SK-MEL-5 (cell line): ENCODE measurements at regions not wholly inside any gene's neighbourhood (a gene's known extent, or its start where the extent isn't known, plus 50 kb on each side); places are given as distances from the start of the nearest gene placed in this dataset.
"Not testable (repeated sequence)": the region's sequence is repeated elsewhere in the genome, so short reads cannot be mapped to it uniquely, and the experiment has no call there.

Experiments
- DNase-seq: peaks from one replicate; pipeline ENCODE4 v3.0.0-alpha.2; 2016; ENCODE audit warnings: low read depth, low spot score
- in situ Hi-C: cut with HindIII; loops from 2 replicates; pipeline ENCODE4 v1.10.0; 2016; ENCODE audit warnings: low sequenced_read_pairs, high pct_unique_total_duplicates, low pct_unique_long_range_greater_than_20kb

- in situ Hi-C loops = no loop called here
- peak; percentile 22 for DNase-seq
These were observed 107.6 kb upstream of the IPO9 start for GRCh38 chr1:201721082-201722049.

- no peak for DNase-seq
- in situ Hi-C loops = no loop called here
These were observed 104.8 kb upstream of the IPO9 start for GRCh38 chr1:201724039-201724765.

- no peak for DNase-seq
- in situ Hi-C loops = no loop called here
These were observed 104.2 kb upstream of the IPO9 start for GRCh38 chr1:201724766-201725118.

GRCh38 chr1:201726700-201727099 lies 102.3 kb upstream of the IPO9 start:
- DNase-seq = no peak
- in situ Hi-C loops = no loop called here

GRCh38 chr1:201728731-201729130 lies 100.2 kb upstream of the IPO9 start:
- in situ Hi-C loops = no loop called here
- no peak for DNase-seq

GRCh38 chr1:201729973-201730608 lies 98.9 kb upstream of the IPO9 start:
- no peak for DNase-seq
- in situ Hi-C loops = no loop called here

- in situ Hi-C loops = no loop called here
These were observed 98.3 kb upstream of the IPO9 start for GRCh38 chr1:201730611-201731010.

DNA sequence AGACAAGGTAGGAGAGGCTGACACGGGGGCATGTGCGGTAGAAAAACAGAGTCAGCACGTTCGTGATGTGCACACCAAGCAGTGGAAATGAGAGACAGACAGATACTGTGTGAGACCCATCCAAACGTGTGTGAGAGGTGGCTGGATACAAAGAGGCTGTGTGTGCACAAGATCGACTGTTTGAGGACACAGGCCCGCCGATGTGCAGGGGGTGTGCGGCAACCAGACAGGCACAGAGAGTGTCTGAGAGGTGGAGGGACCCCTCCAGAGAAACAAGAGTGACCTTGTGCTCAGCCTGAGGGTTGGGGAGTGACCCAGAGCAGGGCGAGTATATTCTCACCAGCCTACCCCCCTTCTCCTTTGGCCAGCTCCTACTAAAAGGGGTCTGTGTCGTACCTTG lies 97.8 kb upstream of the IPO9 start:
- in situ Hi-C loops = no loop called here
- peak; percentile 77 for DNase-seq

More at GRCh38 chr1:201730611-201731010, 98.3 kb upstream of the IPO9 start:
- DNase-seq = peak; percentile 77

DNA sequence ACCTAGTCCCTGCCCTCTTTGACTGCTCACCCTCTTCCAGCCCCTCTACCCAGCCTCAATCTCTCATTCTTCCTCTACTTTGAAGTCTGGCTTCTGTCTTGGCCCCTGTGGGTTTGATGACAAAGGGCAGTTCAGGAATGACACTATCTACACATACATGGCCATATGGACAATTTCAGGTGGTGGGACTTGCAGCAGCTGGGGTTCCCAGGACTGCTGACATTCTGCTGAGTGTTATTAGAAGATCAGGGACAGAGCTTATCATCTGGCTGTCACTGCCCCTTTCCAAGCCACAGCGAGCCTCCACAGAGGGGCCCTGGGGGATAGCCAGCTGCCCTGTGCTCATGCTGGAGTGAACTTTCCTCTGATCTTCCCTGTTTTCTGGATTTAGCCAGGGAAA lies 97.4 kb upstream of the IPO9 start:
- in situ Hi-C loops = no loop called here
- no peak for DNase-seq

DNA sequence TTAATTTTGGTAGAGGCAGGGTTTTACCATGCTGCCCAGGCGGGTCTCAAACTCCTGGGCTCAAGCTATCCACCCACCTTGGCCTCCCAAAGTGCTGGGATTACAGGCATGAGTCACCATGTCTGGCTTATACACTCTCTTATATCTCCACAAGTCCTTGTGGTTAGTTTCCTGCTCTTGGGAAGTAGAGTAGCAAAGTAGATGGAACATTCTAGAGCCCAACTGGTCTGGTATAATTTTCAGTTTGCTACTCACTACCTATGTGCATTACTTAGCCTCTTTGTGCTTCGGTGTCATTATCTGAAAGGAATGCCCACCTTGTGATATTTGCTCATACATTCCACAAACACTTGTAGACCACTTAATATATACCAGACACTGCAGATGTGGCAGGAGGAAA lies 96.6 kb upstream of the IPO9 start:
- no peak for DNase-seq
- in situ Hi-C loops = no loop called here

DNA sequence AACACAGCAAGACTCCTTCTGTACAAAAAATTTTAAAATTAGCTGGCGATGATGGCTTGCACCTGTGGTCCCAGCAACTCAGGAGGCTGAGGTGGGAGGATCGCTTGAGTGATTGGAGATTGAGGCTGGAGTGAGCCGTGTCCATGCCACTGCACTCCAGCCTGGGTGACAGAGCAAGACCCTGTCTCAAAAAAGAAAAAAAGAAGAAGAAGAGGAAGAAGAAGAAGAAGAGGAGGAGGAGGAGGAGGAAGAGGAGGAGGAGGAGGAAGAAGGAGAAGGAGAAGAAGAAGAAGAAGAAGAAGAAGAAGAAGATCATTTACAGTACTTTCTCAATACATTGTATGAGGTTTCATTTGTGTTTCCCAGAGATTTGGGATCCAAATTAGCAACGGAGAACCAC lies 94.7 kb upstream of the IPO9 start:
- DNase-seq, in situ Hi-C loops: not testable (repeated sequence)

GRCh38 chr1:201734786-201735185 lies 94.2 kb upstream of the IPO9 start:
- no peak for DNase-seq
- in situ Hi-C loops = no loop called here

GRCh38 chr1:201736707-201737320 lies 92.1 kb upstream of the IPO9 start:
- in situ Hi-C loops = no loop called here
- DNase-seq = no peak

GRCh38 chr1:201737352-201738060 lies 91.5 kb upstream of the IPO9 start:
- DNase-seq = no peak
- in situ Hi-C loops = no loop called here

GRCh38 chr1:201739080-201739479 lies 89.9 kb upstream of the IPO9 start:
- DNase-seq = no peak
- in situ Hi-C loops = no loop called here

GRCh38 chr1:201739492-201740085 lies 89.4 kb upstream of the IPO9 start:
- no peak for DNase-seq

GRCh38 chr1:201740086-201740541 lies 88.8 kb upstream of the IPO9 start:
- in situ Hi-C loops = no loop called here
- no peak for DNase-seq

More at GRCh38 chr1:201739492-201740085, 89.4 kb upstream of the IPO9 start:
- in situ Hi-C loops = no loop called here
